Adipocyte (in vitro differentiated cells): ENCODE measurements at regions not wholly inside any gene's neighbourhood (a gene's known extent, or its start where the extent isn't known, plus 50 kb on each side); places are given as distances from the start of the nearest gene placed in this dataset.

Source experiments
- DNase-seq: peaks from one replicate; pipeline ENCODE4 v3.0.0-alpha.2; 2015; ENCODE audit warnings: low read depth
- H3K27me3 ChIP-seq: replicated peaks from 2 replicates; pipeline ENCODE4 v1.7.0; 2013; ENCODE audit warnings: mild to moderate bottlenecking, low read length, moderate library complexity; ENCODE audit not compliant: control insufficient read depth, insufficient read depth
- H3K36me3 ChIP-seq: 2 replicates; pipeline ENCODE4 v1.7.0; 2013; ENCODE audit warnings: low read length, mild to moderate bottlenecking, moderate library complexity; ENCODE audit not compliant: control insufficient read depth, insufficient read depth, severe bottlenecking
- H3K4me1 ChIP-seq: 2 replicates; pipeline ENCODE4 v1.7.0; 2013; ENCODE audit warnings: mild to moderate bottlenecking, low read length, moderate library complexity; ENCODE audit not compliant: control insufficient read depth, insufficient read depth
- H3K4me3 ChIP-seq: 2 replicates; pipeline ENCODE4 v1.7.0; 2013; ENCODE audit warnings: mild to moderate bottlenecking, low read length, moderate library complexity
- H3K9ac ChIP-seq: 2 replicates; pipeline ENCODE4 v1.7.0; 2013; ENCODE audit warnings: mild to moderate bottlenecking, low read length, moderate library complexity
- H3K9me3 ChIP-seq: 2 replicates; pipeline ENCODE4 v1.7.0; 2013; ENCODE audit warnings: mild to moderate bottlenecking, low read length, moderate library complexity; ENCODE audit not compliant: control insufficient read depth

GRCh38 chr3:6155650-6156338 lies 705.1 kb upstream of the GRM7 start:
- H3K9ac ChIP-seq = no peak overlapping the region
- H3K4me1 ChIP-seq = no peaks in the 10 kb centered on the region
- H3K36me3 ChIP-seq = no peaks in the 10 kb centered on the region
- no peak for DNase-seq
- peaks cover 2% of the 10 kb centered on the region for H3K9me3 ChIP-seq
- H3K4me3 ChIP-seq = no peak overlapping the region
- H3K27me3 ChIP-seq = no peaks in the 10 kb centered on the region

- Histone ChIP-seq H3K4me1 (no peaks in the 10 kb centered on the region), H3K9ac (no peak overlapping the region), H3K4me3 (no peak overlapping the region), H3K27me3 (no peaks in the 10 kb centered on the region), H3K36me3 (no peaks in the 10 kb centered on the region), H3K9me3 (no peaks in the 10 kb centered on the region)
- no peak for DNase-seq
Observed at GRCh38 chr3:6165951-6166350, 695.0 kb upstream of the GRM7 start.

- Histone ChIP-seq H3K4me3 (no peak overlapping the region), H3K27me3 (no peaks in the 10 kb centered on the region), H3K9me3 (no peaks in the 10 kb centered on the region), H3K4me1 (no peaks in the 10 kb centered on the region), H3K36me3 (no peaks in the 10 kb centered on the region), H3K9ac (no peak overlapping the region)
- no peak for DNase-seq
Observed at GRCh38 chr3:6168256-6168655, 692.7 kb upstream of the GRM7 start.

GRCh38 chr3:6172871-6173642 lies 687.9 kb upstream of the GRM7 start:
- no peaks in the 10 kb centered on the region for H3K36me3 ChIP-seq
- no peak overlapping the region for H3K9ac ChIP-seq
- no peak overlapping the region for H3K4me3 ChIP-seq
- no peak for DNase-seq
- no peaks in the 10 kb centered on the region for H3K4me1 ChIP-seq
- H3K27me3 ChIP-seq = no peaks in the 10 kb centered on the region
- no peaks in the 10 kb centered on the region for H3K9me3 ChIP-seq

- no peaks in the 10 kb centered on the region for H3K4me1 ChIP-seq
- H3K27me3 ChIP-seq = no peaks in the 10 kb centered on the region
- no peaks in the 10 kb centered on the region for H3K9me3 ChIP-seq
- no peak overlapping the region for H3K4me3 ChIP-seq
- no peaks in the 10 kb centered on the region for H3K36me3 ChIP-seq
- no peak overlapping the region for H3K9ac ChIP-seq
- DNase-seq = no peak
Observed at GRCh38 chr3:6177417-6177816, 683.5 kb upstream of the GRM7 start.

- Histone ChIP-seq H3K27me3 (no peaks in the 10 kb centered on the region), H3K9me3 (no peaks in the 10 kb centered on the region), H3K9ac (no peak overlapping the region), H3K4me1 (no peaks in the 10 kb centered on the region), H3K36me3 (no peaks in the 10 kb centered on the region), H3K4me3 (no peak overlapping the region)
- DNase-seq = no peak
Observed at GRCh38 chr3:6179761-6180160, 681.2 kb upstream of the GRM7 start.

- Histone ChIP-seq H3K36me3 (no peaks in the 10 kb centered on the region), H3K4me1 (no peaks in the 10 kb centered on the region), H3K9ac (no peak overlapping the region), H3K27me3 (no peaks in the 10 kb centered on the region), H3K4me3 (no peak overlapping the region), H3K9me3 (no peaks in the 10 kb centered on the region)
- no peak for DNase-seq
Observed at GRCh38 chr3:6180171-6180570, 680.7 kb upstream of the GRM7 start.

GRCh38 chr3:6182476-6182875 lies 678.4 kb upstream of the GRM7 start:
- DNase-seq = no peak
- Histone ChIP-seq H3K27me3 (no peaks in the 10 kb centered on the region), H3K4me3 (no peak overlapping the region), H3K9ac (no peak overlapping the region), H3K4me1 (no peaks in the 10 kb centered on the region), H3K9me3 (no peaks in the 10 kb centered on the region), H3K36me3 (no peaks in the 10 kb centered on the region)

- no peak overlapping the region for H3K9ac ChIP-seq
- no peaks in the 10 kb centered on the region for H3K27me3 ChIP-seq
- H3K9me3 ChIP-seq = no peaks in the 10 kb centered on the region
- no peaks in the 10 kb centered on the region for H3K36me3 ChIP-seq
- H3K4me1 ChIP-seq = no peaks in the 10 kb centered on the region
- no peak for DNase-seq
- no peak overlapping the region for H3K4me3 ChIP-seq
Observed at GRCh38 chr3:6182909-6183308, 678.0 kb upstream of the GRM7 start.

GRCh38 chr3:6189384-6189783 lies 671.5 kb upstream of the GRM7 start:
- H3K4me3 ChIP-seq = no peak overlapping the region
- H3K9me3 ChIP-seq = peaks cover 5% of the 10 kb centered on the region
- no peak overlapping the region for H3K9ac ChIP-seq
- no peaks in the 10 kb centered on the region for H3K4me1 ChIP-seq
- no peaks in the 10 kb centered on the region for H3K27me3 ChIP-seq
- no peaks in the 10 kb centered on the region for H3K36me3 ChIP-seq
- no peak for DNase-seq

GRCh38 chr3:6204891-6205290 lies 656.0 kb upstream of the GRM7 start:
- no peaks in the 10 kb centered on the region for H3K27me3 ChIP-seq
- DNase-seq = no peak
- no peaks in the 10 kb centered on the region for H3K36me3 ChIP-seq
- no peaks in the 10 kb centered on the region for H3K4me1 ChIP-seq
- no peaks in the 10 kb centered on the region for H3K9me3 ChIP-seq
- H3K9ac ChIP-seq = no peak overlapping the region
- no peak overlapping the region for H3K4me3 ChIP-seq
